G401 (cell line): ENCODE measurements at regions not wholly inside any gene's neighbourhood (a gene's known extent, or its start where the extent isn't known, plus 50 kb on each side); places are given as distances from the start of the nearest gene placed in this dataset.

Experiments
- DNase-seq: peaks from one replicate; pipeline ENCODE4 v3.0.0-alpha.2; 2015; ENCODE audit warnings: low spot score
- in situ Hi-C: cut with HindIII; loops from 2 replicates; pipeline ENCODE4 v1.10.0; 2016; ENCODE audit warnings: low sequenced_read_pairs, mixed read lengths

DNA sequence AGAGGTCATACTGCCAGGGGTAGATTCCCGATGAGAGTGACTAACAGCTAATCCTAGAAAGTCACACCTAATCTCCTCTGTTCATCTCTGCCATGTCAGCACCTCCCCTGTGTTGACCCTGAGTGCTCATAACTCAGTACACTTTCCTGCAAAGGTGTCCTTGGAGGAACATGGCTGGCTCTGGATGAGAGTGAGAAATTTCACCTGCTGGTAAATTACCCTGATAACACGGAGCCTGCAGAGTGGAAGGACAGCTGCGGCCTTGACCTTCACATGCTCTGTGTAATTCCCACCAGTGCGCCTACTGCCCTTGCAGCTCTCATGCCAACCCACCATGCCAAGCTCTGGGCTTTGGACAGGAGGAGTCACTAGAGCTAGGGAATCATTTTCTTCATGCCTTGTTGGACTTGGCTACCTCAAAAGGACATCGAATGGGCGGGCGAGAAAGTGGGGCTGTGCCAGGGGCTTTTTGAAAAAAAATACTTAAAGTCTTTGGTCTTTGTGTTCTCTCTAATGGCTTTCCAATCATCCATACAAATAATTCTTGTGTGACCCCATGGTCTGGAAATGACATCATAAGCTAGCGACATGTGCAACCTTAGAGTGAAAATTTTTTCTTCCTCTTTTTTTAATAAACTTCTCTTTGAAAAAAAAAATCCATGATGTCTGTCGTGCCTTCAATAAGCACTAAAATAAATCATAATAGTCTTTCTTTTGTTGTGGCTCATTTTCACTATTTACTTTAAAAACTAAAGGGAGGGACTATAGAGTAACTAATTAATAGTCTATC, 319.9 kb downstream of the MYCN start:
- no peak for DNase-seq
- in situ Hi-C loops = no loop called here

GRCh38 chr2:16259010-16259409, 318.7 kb downstream of the MYCN start:
- in situ Hi-C loops = no loop called here

DNA sequence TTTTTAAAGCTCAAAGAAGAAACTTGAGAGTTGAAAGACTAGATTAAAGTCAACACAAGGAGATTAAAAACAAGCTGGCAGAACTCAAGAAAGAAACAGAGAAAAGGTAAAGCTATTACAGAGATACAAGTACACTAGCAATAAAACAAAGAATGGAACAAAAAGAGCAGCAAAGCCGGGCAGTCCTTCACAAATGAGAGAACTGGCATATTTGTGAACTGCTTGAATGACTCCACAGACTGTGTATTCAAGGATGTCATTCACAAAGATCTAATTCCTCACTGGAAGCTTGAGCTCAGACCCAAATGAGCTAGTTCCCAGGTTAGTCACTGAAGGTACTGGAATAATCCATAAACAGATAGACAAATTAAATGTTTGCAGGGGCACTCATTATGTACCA, 318.0 kb downstream of the MYCN start:
- in situ Hi-C loops = no loop called here
- no peak for DNase-seq

More at GRCh38 chr2:16259010-16259409, 318.7 kb downstream of the MYCN start:
- no peak for DNase-seq

- in situ Hi-C loops = no loop called here
- DNase-seq = no peak
Measured at GRCh38 chr2:16257322-16258028, 317.1 kb downstream of the MYCN start.

DNA sequence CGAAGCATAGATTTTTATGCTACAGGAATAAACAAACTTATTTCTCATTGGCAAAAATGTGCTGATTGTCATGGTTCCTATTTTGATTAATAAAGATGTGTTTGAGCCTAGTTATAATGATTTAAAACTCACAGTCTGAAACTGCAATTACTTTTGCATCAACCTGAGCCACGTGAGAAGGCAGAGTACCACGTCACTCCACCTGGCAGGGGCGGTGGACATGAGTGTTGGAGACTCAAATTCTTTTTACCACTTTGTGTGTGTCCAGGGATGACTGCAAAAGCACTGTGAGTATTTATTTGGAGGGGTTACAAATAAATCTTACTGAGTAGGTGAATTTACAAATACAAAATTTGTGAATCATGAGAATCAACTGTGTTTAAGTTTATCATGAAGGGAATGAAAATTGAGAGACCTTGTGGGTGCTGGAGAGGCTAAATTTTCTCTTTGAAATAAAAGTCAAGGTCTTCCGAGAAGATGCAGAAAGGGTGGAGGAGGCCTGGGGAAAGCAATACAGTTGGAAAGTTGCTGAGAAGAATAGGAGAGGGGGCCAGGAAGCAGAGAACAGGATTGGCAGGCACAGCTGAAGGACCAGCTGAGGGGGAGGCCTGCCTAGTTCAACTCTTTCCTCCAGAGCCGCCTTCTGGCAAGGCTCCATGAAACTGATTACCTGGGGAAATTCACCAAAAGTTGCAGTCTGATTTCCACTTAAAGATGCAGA, 316.4 kb downstream of the MYCN start:
- in situ Hi-C loops = no loop called here
- no peak for DNase-seq

GRCh38 chr2:16255120-16255519, 314.8 kb downstream of the MYCN start:
- DNase-seq = no peak
- in situ Hi-C loops = no loop called here

DNA sequence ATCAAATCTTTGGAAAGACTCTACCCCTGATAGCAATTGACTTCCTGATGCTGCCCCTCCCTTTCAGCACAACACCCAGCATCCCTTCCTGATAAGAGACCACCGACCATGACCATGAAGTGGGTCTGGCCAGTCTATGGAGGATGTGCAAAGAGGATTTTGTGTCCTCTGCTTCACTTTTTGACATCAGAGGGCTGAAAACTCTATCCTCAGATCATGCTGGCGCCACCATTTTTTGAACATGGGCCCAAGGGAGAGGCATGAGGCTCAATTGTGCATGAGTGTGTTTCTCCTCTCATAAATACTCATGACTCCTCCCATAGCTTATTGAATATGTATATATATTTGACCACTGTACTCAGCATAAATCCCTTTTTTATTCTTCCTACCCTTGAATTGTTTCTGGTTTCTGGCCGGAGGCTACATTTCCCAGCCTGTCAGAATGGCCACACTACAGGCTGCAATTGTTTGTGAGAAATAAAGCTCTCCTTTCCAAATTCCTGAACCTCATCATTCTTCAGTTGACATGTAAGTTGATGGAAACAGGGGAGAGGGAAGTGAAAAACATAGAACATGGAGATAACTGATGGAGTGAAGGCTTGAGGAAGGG, 314.1 kb downstream of the MYCN start:
- in situ Hi-C loops = no loop called here
- no peak for DNase-seq

- in situ Hi-C loops = no loop called here
- no peak for DNase-seq
Measured at GRCh38 chr2:16253291-16253690, 312.9 kb downstream of the MYCN start.

DNA sequence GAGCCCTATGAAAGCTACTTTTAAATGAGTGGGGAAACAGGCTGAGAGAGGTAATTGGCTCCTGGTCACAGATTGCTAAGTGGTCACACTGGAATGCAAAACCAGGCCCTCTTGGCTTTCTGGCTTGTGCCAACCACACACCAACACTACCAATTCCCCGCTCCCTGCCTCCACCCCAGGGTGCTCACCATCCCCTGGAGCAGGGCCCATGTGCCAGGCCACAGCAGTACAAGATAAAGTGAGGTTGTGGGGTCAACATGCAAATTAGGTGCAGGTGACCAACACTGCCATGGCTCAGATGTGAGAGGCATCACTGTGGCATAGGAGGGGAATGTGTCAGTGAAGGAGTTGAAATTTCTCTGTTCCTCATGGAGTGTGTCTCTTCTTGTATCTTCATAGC, 312.5 kb downstream of the MYCN start:
- in situ Hi-C loops = no loop called here
- no peak for DNase-seq

- no peak for DNase-seq
- in situ Hi-C loops = no loop called here
Measured at GRCh38 chr2:16252251-16252650, 311.9 kb downstream of the MYCN start.

- DNase-seq = no peak
- in situ Hi-C loops = no loop called here
Measured at GRCh38 chr2:16251511-16252225, 311.3 kb downstream of the MYCN start.

GRCh38 chr2:16250886-16251285, 310.5 kb downstream of the MYCN start:
- no peak for DNase-seq

DNA sequence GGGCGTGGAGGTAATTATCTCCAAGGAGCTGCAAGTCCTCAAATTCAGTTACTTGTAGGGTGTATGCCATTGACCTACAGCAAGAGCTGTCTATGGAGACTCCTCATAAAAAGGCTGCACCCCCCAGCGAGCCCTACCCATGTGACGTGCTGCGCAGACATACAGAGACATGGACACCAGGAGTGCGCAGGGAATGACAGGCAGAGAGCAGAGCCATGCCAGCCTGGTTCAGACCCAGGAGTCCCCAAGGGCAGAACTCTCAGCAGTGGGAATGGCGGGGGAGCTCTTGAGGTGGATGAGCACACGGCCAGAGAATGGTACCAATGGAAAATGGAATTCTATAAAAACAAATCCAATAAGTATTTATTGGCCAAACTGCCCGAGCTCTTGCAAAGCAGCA, 310.1 kb downstream of the MYCN start:
- in situ Hi-C loops = no loop called here
- no peak for DNase-seq

More at GRCh38 chr2:16250886-16251285, 310.5 kb downstream of the MYCN start:
- in situ Hi-C loops = no loop called here

DNA sequence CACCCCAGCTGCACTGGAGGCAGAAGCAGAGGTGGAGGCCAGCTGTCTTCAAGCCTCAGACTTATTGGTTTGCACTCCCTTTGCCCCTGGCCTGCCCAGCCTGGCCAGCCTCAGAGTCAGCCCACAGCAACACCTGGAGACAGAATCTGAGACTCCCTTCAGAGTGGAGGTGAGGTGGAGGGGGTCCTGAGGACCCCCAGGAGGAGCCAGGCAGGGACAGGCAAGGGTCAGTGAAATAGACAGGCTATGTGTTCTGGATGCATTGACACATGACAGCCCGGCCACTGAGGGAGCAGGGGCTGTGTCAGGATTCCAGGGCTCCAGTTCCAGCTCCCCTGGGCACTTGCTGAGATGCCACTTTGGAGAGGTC, 309.7 kb downstream of the MYCN start:
- no peak for DNase-seq
- in situ Hi-C loops = no loop called here

GRCh38 chr2:16249246-16250055, 309.1 kb downstream of the MYCN start:
- in situ Hi-C loops = no loop called here
- DNase-seq = no peak

DNA sequence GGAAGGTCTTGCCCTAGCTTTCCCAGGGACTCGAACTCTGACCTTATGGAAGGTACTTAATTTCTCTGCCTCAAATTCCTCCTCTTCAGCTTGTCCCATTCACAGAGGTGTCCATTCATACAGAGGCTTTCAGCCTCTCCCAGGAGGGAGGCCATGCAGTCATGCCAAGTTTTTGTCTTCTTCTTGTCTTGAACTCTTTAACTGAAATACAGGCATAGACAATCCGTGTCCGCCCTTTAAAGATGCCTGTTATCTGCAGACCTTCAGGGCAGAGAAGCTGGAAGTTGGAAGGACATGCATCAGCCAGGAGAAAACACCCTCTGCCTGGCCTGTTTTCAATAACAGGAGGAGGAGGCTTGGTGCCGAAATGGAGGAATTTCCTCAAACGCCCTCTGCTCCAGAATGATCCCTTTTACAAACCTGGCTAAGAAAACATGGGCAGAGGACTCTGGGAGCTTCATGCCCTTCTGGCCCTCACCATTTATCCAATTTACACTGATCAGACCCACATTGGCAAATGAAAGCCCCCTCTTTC, 308.3 kb downstream of the MYCN start:
- DNase-seq = no peak
- in situ Hi-C loops = no loop called here

GRCh38 chr2:16247326-16248122, 307.2 kb downstream of the MYCN start:
- in situ Hi-C loops = no loop called here
- no peak for DNase-seq
